Neural cell (in vitro differentiated cells): ENCODE measurements at regions not wholly inside any gene's neighbourhood (a gene's known extent, or its start where the extent isn't known, plus 50 kb on each side); places are given as distances from the start of the nearest gene placed in this dataset.

ENCODE experiments used
- POLR2AphosphoS5 ChIP-seq: IDR thresholded peaks from 2 replicates; pipeline ENCODE4 v1.6.1; 2012
- SMC3 ChIP-seq: fragments of 450-650 bp; conservative IDR thresholded peaks from 2 replicates; pipeline ENCODE4 v1.6.1; 2014; ENCODE audit warnings: antibody characterized with exemption, mild to moderate bottlenecking, moderate library complexity; ENCODE audit not compliant: poor library complexity
- TF ChIP-seq, protein P1 (sequence below): fragments of 450-650 bp; IDR thresholded peaks from 2 replicates; pipeline ENCODE4 v1.5.1; 2014; ENCODE audit warnings: antibody characterized with exemption, mild to moderate bottlenecking, moderate library complexity; ENCODE audit not compliant: poor library complexity, severe bottlenecking

DNA sequence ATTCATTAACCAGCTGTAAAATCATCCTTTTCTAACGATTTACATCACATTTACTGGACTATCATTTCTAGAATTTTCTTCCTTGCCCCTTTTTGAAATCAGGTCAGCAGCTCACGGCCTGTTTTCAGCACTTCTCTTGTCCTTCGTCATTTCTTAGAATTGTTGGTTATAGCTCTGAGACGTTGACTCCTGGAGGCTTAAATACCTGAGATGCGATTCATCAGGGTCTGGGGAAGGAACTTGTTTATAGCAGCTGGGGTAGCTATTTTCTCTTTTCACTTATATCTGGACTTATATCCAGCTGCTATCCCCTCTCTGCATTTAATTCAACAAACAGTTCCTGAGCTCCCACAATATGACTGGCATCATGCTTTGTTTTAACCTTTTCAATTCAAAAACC lies 338.7 kb upstream of the TNRC6C start:
- TF ChIP-seq, protein P1, sequence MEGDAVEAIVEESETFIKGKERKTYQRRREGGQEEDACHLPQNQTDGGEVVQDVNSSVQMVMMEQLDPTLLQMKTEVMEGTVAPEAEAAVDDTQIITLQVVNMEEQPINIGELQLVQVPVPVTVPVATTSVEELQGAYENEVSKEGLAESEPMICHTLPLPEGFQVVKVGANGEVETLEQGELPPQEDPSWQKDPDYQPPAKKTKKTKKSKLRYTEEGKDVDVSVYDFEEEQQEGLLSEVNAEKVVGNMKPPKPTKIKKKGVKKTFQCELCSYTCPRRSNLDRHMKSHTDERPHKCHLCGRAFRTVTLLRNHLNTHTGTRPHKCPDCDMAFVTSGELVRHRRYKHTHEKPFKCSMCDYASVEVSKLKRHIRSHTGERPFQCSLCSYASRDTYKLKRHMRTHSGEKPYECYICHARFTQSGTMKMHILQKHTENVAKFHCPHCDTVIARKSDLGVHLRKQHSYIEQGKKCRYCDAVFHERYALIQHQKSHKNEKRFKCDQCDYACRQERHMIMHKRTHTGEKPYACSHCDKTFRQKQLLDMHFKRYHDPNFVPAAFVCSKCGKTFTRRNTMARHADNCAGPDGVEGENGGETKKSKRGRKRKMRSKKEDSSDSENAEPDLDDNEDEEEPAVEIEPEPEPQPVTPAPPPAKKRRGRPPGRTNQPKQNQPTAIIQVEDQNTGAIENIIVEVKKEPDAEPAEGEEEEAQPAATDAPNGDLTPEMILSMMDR = no peak
- TF ChIP-seq POLR2AphosphoS5 (no peak), SMC3 (no peak)
